GM06990 (cell line): ENCODE measurements at regions not wholly inside any gene's neighbourhood (a gene's known extent, or its start where the extent isn't known, plus 50 kb on each side); places are given as distances from the start of the nearest gene placed in this dataset.

Experiments used
- DNase-seq: peaks from one replicate; pipeline ENCODE4 v3.0.0-alpha.2; 2011; ENCODE audit not compliant: insufficient read length; ENCODE audit errors: extremely low read depth
- H3K27me3 ChIP-seq: replicated peaks from 2 replicates; pipeline ENCODE4 v1.6.0; 2011; ENCODE audit warnings: low read length; ENCODE audit not compliant: control insufficient read depth, insufficient read depth
- H3K36me3 ChIP-seq: 2 replicates; pipeline ENCODE4 v1.5.1; 2011; ENCODE audit warnings: low read length; ENCODE audit not compliant: control insufficient read depth, insufficient read depth
- H3K4me3 ChIP-seq: replicated peaks from 2 replicates; pipeline ENCODE4 v1.5.1; 2011; ENCODE audit warnings: low read depth, mild to moderate bottlenecking, control low read depth, low read length
- CTCF ChIP-seq: IDR thresholded peaks from 2 replicates; pipeline ENCODE4 v1.5.1; 2011; ENCODE audit warnings: low read length, control low read depth, mild to moderate bottlenecking, inconsistent platforms; ENCODE audit not compliant: insufficient read depth, poor library complexity, severe bottlenecking

GRCh38 chr16:17998996-17999395 is 337.5 kb downstream of the NPIPA8 start:
- no peak overlapping the region for H3K4me3 ChIP-seq
- TF ChIP-seq CTCF, result no peak
- DNase-seq, result no peak
- no peaks in the 10 kb centered on the region for H3K27me3 ChIP-seq
- no peaks in the 10 kb centered on the region for H3K36me3 ChIP-seq

- no peak for DNase-seq
- Histone ChIP-seq H3K27me3 (no peaks in the 10 kb centered on the region), H3K36me3 (no peaks in the 10 kb centered on the region), H3K4me3 (no peak overlapping the region)
- TF ChIP-seq CTCF, result no peak
Measured at GRCh38 chr16:17998550-17998949, 338.0 kb downstream of the NPIPA8 start.

GRCh38 chr16:17994027-17994426 is 342.5 kb downstream of the NPIPA8 start:
- DNase-seq, result no peak
- Histone ChIP-seq H3K4me3 (no peak overlapping the region), H3K36me3 (no peaks in the 10 kb centered on the region), H3K27me3 (no peaks in the 10 kb centered on the region)
- TF ChIP-seq CTCF, result no peak

GRCh38 chr16:17992416-17992815 is 344.1 kb downstream of the NPIPA8 start:
- Histone ChIP-seq H3K4me3 (no peak overlapping the region), H3K36me3 (no peaks in the 10 kb centered on the region), H3K27me3 (no peaks in the 10 kb centered on the region)
- TF ChIP-seq CTCF, result no peak
- no peak for DNase-seq

- DNase-seq, result no peak
- H3K36me3 ChIP-seq, result no peaks in the 10 kb centered on the region
- TF ChIP-seq CTCF, result no peak
- no peak overlapping the region for H3K4me3 ChIP-seq
- H3K27me3 ChIP-seq, result no peaks in the 10 kb centered on the region
Measured at GRCh38 chr16:17989255-17989654, 347.3 kb downstream of the NPIPA8 start.

GRCh38 chr16:17988839-17989238 is 347.7 kb downstream of the NPIPA8 start:
- no peak for TF ChIP-seq CTCF
- Histone ChIP-seq H3K27me3 (no peaks in the 10 kb centered on the region), H3K4me3 (no peak overlapping the region), H3K36me3 (no peaks in the 10 kb centered on the region)
- no peak for DNase-seq
